HG03066 (cell line): ENCODE measurements at regions not wholly inside any gene's neighbourhood (a gene's known extent, or its start where the extent isn't known, plus 50 kb on each side); places are given as distances from the start of the nearest gene placed in this dataset.
"Not testable (repeated sequence)": the region's sequence is repeated elsewhere in the genome, so short reads cannot be mapped to it uniquely, and the experiment has no call there.

ENCODE experiments used
- ATAC-seq: cut with Tn5 transposase; IDR thresholded peaks from one replicate; pipeline ENCODE4 v1.9.1; 2021; ENCODE audit warnings: low read depth; ENCODE audit not compliant: unreplicated experiment

DNA sequence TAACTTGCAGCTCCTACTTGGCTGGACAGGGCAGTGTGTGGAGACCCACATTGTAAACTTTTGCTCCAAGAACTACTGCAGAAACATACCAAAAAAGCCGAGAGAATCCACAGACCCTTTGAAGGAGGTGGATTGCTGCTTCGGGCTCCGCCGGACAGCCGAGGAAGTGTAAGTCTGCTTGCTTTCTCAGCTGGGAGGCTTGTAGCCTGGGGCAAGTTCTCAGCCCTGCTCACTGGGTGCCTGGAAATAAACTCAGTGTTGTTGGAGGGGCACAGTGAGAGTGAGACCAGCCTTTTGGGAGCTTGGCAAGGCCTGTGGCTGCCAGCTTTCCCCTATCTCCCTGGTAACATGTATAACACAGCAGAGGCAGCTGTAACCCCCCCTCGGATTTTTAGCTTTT is 215.6 kb downstream of the SYK start:
- ATAC-seq: no peak

DNA sequence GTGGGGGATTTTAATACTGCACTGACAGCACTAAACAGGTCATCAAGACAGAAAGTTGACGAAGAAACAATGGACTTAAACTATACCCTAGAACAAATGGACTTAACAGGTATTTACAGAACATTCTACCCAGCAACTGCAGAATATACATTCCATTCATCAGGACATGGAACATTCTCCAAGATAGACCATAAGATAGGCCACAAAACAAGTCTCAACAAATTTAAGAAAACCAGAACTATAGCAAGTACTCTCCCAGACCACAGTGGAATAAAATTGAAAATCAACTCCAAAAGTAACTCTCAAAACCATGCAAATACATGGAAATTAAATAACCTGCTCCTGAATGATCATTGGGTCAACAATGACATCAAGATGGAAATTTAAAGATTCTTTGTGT is 218.3 kb downstream of the SYK start:
- not testable (repeated sequence) for ATAC-seq

DNA sequence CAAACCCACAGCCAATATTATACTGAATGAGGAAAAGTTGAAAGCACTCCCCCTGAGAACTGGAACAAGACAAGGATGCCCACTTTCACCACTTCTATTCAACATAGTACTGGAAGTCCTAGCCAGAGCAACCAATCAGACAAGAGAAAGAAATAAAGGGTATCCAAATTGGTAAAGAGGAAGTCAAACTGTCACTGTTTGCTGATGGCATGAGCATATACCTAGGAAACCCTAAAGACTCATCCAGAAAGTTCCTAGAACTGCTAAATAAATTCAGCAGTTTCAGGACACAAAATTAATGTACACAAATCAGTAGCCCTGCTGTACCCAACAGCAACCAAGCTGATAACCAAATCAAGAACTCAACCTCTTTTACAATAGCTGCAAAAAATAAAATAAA is 220.0 kb downstream of the SYK start:
- ATAC-seq: not testable (repeated sequence)

DNA sequence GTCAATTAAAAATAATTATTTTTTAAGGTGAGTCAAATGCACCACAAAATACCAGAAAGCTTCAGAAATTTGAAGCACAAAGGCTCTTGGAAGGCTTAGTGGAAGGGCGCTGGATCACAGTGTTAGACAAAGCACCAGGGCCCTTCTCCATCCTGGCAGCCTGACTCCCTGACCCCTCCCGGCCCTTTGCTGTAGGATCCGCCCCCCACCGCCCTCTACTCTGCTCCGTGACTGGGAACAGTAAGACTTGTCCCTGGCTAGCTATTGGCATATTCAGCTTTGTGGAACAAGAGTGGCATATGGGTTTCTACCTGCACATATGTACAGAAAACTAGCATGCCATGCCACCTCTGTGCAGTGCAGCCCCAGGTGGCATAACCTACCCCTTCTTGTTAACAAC is 222.1 kb downstream of the SYK start:
- ATAC-seq: no peak

DNA sequence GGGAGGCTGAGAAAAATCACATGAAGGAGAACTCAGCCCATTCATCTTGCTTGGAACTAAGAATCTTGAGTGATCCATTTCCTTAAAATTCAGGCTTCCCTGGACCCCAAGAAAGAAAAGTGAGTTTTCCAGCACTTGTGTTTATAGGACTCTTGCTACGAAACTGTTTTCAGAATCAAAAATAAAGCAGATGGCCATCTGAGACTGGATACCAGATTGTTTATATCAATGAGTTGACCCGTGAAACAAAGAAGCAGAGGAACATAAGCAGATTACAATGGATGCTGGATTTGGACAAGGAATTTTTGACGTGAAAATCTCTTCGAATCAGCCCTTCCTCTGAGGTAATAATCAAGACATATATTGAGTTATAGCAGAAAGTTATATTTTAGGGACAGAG is 223.2 kb downstream of the SYK start:
- no peak for ATAC-seq

DNA sequence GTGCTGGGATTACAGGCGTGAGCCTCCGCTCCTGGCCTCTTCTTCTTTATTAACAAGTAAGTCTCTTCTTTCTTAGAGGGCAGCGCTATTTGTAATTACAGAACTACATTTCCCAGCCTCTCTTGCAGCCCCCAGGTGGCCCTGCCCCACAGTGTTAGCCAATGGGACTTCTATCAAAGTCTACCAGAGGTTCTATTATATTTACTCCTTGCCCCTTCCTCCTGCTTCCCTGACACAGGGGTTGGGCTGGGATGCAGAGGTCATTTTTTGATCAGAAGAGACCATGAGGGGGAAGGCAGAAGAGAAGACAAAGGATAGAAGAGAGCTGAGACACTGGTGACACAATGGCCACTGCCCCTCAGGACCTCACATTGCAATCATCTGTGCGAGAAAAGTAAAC is 224.2 kb downstream of the SYK start:
- no peak for ATAC-seq

DNA sequence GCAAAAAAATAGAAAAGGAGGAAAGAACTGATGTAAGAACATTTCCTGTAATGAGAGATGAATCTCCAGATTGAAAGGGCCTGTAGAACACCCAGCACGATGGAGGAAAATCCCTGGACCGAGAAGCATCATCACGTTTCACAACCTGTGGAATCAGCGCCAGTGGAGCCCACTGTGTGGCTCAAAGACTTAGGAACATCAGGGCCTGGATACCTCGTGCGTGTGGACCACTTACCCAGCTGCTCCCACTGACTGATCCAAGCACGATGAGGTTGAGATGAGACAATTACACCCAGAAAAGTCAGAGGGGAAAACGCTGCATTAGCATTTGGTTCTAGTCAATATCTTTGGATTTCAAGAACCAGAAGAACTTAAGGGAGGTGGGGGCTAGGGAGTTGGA is 224.6 kb downstream of the SYK start:
- ATAC-seq: no peak

DNA sequence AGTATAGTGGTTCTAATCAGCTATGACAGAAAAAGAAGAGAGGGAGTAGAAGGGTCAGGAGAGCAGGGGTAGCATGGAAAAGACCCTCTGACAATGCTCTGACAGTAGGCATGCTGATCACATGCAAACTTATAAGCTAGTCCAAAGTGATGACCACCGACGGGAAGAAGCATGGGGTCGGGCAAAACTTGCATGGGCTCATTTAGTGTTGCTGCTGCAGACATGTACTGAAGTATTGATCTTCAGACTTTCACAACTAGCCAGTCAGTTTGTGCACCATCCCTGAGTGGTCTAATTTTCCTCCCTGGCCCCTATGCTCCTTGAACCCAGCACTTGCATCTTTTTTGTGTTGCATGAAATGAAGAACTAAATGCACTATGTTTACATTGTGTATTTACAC is 225.4 kb downstream of the SYK start:
- ATAC-seq: no peak

DNA sequence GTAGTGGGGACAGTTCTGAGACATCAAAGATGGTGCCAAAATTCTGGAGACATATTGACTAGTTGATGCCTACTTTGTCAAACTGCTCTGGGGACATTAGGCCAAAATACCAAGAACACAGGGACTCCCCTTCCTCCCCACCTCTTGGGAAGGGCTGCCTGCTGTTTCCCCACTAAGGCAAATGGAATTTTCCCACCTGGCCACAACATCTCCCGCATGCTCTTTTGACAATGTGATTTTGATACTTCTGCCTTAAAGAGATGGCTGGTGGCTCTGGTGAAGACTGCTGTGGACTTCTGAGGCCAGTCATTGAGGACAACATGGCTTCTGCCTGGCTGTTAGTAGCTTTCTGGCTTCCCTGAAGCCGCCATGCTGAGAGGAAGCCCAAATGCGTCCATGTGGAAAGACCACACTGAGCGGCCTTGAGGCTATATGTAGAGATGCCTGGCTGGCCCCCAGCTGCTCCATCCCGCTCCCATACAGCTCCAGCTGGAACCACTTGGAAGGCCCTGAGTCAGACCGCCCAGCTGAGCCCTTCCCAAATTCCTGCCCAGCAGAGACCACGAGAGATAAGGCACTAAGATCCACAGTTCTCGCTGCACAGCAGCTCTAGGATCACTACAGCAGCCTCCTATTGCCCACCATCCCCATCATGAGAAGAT is 226.7 kb downstream of the SYK start:
- ATAC-seq: no peak

DNA sequence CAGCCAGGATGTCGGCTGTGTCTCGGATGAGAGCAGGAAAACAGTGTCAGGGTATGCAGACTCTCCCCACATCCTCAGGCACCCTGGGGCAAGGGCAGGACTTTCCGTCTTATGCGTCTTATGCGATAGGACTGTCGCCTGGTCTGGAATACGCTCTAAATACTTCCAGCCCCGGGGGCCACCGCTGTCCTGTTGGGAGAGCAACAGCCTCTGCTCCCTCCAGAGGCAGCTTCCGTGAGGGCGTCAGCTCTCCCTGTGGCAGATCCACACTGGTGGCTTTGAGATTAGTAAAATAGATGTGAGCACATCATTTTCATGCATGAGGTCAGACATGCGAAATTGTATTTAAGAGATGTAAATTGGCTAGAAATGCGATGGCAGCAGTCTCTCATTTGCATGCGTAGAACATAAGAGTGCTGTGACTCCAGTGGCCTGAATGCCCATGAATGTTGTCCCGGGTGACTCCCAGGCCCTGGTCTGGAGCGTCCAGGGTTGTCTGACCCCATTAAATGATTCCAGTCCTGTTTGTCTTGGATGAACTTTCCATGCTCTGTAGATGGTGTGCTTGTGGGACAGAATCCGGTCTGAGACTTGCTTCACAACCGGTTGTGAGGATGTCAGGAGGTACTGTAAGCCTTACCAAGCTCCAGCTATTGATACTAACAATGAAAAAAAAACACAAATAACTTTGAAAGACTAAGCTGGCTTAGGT is 228.2 kb downstream of the SYK start:
- no peak for ATAC-seq

DNA sequence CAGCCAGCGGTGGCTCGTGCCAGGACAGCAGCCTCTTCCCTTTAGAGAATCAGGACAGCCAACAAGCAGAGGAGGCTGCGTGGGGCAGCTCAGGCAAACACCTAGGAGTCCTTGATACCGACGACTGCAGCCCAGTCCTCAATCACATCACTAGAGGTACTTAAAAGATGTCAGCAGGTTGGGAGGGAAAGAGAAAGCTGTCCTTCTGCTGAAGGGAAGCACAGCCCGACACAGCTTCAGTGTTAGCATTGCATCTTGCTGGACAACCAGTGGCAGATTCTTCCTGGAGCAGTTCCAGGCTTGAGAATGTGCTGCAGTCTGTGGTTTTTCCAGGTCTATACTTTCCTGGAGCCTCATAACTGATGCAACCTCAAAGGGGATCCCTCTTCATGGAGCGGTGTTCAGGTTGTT is 230.5 kb downstream of the SYK start:
- no peak for ATAC-seq

DNA sequence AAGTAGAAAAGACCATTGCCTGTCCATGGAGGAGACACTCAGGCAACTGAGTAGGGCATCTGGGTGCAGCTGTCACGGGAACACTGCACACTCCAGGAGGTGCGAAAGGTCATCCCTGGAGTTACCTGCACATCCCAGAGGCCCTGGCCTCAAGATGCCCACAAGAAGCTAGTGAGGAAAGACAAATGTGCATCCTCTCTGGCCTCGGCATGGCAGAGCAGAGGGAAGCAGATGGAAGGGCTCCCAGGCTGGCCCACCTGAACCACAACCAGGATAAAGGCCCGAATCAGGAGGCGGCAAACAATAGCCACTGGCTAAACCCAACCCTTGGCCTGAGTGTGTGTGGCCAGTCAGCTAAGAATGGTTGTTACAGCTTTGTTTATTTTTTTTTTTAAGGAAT is 231.7 kb downstream of the SYK start:
- no peak for ATAC-seq

DNA sequence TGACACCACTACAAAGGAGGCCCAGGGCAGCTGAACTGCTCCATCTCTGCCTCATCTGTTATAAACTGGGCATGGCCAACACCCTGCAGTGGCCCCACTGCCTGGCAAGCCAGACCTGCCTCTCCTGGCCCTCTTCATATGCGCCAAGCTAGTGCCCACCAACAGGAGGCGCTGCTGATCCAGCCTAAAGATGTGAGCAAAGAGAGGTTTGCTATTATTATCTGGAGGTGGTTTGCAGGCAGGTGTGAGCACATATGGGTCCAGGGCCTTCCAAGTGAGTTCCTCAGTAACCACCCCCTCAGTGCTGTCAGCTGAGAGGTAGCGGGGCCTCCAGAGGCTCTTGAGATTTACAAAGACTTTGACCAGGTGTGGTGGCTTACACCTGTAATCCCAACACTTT is 232.2 kb downstream of the SYK start:
- no peak for ATAC-seq

DNA sequence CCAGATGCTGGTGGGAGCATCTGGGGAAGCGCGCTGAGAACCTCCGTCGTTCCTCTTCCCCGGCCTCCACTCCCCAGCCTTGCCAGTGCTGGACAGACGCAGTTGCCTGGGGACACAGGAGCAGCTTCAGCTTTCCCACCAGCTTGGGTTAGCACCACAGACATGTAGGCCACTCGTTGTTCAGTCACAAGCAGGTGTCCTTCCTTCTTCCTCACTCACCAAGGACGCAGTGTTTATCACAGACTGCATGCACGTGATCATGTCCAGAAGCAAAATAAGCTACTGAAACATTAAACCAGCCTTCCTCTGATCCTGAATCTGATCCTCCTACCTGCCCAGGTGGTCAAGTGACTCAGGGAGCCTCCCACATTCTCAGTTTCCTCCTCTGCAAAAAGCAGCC is 232.9 kb downstream of the SYK start:
- ATAC-seq: no peak

DNA sequence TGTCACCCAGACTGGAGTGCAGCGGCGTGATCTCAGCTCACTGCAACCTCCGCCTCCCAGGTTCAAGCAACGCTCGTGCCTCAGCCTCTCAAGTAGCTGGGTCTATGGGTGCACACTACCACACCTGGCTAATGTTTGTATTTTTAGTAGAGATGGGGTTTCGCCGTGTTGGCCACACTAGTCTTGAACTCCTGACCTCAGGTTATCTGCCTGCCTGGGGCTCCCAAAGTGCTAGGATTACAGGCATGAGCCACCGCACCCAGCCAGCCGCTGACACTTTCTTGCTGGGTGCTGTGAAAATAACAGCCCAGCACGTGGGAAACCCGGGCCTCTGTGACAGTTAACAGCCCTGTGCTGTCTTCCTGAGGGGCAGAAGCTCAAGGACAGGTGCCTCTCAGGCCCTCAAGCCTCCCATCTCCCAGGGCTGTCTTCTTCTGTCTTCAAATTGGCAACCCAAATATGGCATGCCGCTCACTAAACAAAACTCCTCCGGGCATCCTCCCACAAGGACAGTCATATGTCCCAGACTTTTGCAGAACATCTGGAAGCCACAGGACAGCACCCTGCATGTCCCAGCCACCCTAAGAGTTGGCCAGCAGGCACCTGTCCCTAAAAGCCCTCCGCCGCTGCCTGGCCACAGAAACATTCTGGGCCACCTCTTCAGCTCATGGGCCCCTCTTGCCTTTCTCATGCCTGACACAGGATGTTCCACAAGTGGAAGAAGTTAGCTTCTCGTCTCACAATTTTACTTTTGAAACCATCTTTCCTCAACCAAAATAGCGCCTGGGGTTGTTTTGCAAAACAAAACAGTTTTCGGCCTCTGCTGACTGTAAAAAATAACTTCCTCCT is 233.6 kb downstream of the SYK start:
- no peak for ATAC-seq

DNA sequence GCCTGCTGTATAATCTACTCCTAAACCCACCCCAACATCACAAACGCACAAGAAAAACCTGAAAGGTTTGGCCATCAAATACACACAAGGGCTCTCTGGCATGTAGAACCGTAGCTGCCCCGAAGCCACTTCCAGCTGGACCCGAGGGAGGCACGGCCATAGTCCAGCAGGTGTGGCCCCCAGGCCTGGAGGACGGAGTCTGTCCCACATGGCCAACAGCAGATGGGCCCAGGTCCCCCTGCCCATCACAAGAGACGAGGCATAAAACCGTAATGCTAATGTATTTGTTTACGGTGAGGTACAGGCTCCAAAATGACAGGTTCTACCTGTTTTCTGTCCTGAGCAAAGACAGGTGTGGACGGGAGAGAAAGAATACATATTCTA is 234.2 kb downstream of the SYK start:
- ATAC-seq: no peak

DNA sequence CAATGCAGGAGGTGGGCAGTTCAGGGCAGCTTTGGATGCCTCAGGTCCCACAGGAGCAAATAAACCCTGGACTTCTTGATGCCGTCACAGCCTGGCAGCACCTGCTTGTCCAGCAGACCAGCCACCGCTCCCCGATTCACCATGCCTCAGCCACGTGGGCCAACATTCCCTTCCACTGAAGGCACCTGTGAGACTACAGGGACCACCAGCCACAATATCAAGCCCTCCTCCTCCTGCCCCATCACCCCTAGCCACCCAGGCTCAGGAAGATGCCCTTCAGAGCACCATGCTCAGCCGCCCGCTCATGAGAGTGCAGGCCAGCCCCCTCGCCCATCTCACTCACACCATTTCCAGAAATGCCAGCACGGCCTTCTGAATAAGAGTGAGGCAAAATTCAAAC is 234.7 kb downstream of the SYK start:
- ATAC-seq: no peak

DNA sequence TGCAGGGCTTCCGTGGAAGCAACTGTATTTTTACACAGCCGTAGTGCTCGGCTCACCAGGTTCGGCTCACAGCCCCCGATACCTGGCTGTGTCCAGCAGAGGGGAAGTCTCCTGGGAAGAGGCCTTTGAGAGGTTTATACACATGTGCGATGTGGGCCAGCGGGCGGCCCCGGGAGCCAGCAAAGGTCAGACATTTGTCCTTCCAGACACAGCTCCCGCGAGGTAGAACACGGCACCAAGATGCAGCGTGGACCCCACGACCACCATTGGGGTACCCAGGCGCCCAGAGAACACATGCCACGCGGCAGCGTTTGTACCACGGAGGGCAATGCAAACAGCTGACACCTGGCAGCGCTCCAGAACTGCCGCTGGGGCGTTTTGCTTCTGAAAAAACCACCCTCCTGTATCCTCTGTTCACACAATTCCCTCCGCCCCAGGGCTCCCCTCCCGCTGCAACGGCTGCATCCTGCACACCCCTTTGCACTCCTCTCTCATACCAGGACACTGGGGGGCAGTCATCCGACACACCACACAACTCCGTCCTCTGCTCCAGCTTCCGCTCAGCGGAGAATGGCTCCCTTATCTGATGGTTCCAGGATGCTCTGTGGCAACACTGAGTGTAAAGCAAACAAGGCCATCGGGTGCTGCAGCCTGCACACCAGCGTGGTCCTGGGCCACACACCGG is 235.3 kb downstream of the SYK start:
- no peak for ATAC-seq

DNA sequence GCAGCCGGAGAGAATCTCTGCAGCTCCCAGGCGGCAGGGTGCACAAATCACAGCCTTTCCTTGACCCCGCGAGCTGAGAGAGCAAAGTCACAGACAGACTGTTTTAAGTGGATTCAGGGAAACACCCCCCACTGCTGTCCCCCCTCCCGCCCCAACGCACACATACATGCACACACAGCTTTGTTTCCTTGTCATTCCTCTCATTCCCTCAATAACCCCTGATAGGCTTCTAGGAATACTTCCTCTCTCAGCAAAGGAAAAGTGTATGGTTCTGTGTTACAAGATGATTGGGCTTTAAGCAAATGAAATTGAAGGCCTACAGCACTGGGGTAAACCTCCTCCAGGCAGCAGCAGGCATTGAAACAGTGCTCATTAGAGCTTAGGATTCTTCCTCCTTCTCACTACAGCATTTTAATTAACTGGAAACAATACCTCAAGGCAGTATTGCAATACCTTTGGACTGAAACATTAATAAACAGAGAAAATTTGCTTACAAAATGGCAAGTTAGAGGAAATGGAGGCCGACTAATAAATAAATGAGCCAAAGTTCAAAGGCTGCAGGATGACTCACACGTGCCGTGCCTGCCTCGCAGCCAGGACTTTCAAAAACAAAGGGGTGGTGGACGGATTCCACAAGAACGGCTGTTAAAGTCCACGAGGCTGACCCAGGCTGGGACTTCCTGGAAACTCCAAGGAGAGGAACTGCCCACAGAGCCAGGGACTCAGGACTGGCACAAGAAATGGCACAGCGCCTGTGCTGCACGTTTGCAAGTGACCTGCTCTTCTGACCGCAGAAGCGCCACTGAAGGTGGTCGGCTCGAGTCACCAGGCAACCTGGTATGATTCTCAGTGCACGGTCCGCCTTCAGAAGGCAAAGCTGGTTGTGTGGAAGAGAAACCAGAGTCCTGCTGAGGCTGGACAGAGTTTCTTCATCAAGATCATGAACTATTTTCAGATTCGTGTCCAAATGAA is 236.2 kb downstream of the SYK start:
- no peak for ATAC-seq
